ENCODE measurements at regions not wholly inside any gene's neighbourhood (a gene's known extent, or its start where the extent isn't known, plus 50 kb on each side); places are given as distances from the start of the nearest gene placed in this dataset.

DNA sequence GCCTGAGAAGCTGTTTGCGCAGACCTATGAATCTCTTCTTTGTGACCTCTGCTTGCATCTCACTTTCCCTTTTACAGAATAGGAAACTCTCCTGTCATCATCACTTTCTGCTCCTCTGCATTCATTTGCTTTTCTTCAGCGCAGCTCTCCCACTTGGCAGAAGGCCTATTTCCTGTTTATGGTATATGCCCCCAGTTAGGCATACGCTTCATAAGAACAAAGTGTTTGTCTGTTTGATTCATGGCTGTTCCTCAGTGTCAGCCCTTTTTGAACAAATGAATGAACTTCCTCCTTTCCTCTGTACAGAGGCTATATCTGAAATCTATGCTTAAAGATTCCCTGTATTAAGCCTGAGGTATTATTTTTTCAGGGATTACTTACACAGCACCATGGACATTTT is 1216.9 kb upstream of the GBE1 start:
- no peak overlapping the region for H3K4me3 ChIP-seq (ENCODE audit: low read depth, low read length)
- POLR2A ChIA-PET, result no interaction called here
- DNase-seq (ENCODE audit: low read depth, low spot score), result no peak
- CTCF ChIA-PET, result no interaction called here
- TF ChIP-seq, protein P1, sequence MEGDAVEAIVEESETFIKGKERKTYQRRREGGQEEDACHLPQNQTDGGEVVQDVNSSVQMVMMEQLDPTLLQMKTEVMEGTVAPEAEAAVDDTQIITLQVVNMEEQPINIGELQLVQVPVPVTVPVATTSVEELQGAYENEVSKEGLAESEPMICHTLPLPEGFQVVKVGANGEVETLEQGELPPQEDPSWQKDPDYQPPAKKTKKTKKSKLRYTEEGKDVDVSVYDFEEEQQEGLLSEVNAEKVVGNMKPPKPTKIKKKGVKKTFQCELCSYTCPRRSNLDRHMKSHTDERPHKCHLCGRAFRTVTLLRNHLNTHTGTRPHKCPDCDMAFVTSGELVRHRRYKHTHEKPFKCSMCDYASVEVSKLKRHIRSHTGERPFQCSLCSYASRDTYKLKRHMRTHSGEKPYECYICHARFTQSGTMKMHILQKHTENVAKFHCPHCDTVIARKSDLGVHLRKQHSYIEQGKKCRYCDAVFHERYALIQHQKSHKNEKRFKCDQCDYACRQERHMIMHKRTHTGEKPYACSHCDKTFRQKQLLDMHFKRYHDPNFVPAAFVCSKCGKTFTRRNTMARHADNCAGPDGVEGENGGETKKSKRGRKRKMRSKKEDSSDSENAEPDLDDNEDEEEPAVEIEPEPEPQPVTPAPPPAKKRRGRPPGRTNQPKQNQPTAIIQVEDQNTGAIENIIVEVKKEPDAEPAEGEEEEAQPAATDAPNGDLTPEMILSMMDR (IDR thresholded peaks at IDR 0.05; ENCODE audit: insufficient read depth, low read length, missing control alignments), result no peak

DNA sequence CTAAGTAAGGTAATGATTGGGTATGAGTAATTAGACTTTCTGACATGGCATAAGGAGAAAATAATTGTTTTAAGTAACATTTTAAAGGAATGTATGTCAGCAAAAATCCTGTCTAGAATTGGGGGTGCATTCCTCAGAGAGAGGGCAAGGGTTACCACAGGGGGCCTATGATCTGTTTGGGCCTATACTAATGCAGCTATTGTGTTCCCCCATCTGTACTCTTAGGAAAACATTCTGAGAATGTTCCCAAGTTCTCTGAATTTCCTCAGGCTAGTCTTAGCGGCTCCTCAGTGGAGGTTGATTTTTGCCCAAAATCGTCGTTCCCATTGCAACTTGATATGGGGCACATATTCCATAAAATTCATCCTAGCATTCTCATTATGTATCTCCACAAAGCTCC is 1216.4 kb upstream of the GBE1 start:
- no peak overlapping the region for H3K4me3 ChIP-seq (ENCODE audit: low read depth, low read length)
- ChIA-PET POLR2A (no interaction called here), CTCF (no interaction called here)
- DNase-seq (ENCODE audit: low read depth, low spot score), result no peak
- TF ChIP-seq, protein P1 (IDR thresholded peaks at IDR 0.05; ENCODE audit: insufficient read depth, low read length, missing control alignments), result no peak

DNA sequence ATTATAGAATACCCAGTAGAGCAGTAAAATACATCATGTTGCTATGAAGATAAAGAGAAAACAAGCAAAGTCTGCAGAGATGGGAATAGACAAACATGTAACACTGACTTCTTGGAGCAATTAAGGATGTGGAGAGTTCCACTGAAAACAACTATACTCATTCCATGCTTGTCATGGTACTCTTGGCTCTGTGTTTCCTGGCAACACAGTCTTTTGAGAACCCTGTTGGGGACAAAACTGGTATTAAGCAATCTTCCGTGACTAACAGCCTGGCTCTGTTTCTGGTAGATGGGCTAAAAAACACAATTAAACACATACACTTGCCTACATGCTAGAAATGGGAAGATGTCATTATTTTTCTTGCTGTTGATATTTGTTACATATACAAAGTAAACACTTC is 1212.3 kb upstream of the GBE1 start:
- CTCF ChIA-PET, result no interaction called here
- TF ChIP-seq, protein P1 (IDR thresholded peaks at IDR 0.05; ENCODE audit: insufficient read depth, low read length, missing control alignments), result no peak
- no peak overlapping the region for H3K4me3 ChIP-seq (ENCODE audit: low read depth, low read length)
- no peak for DNase-seq (ENCODE audit: low read depth, low spot score)
- POLR2A ChIA-PET, result no interaction called here

DNA sequence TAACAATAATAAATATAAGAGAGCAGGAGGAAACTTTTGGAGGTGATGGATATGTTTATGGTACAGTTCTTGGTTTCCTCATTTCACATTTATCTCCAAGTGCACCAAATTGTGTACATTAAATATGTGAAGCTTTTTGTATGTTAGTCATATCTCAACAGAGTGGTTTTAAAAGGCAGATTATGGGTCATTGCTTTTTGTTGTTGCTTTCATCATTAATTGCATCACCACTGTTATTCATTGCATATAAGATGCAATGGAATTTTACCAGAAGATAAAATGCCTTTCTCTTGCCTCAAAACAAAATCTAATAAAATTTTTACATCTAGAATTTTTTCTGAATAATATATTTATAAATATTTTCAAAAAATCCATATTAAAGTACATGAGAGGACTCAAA is 1198.9 kb upstream of the GBE1 start:
- TF ChIP-seq, protein P1 (IDR thresholded peaks at IDR 0.05; ENCODE audit: insufficient read depth, low read length, missing control alignments), result no peak
- H3K4me3 ChIP-seq (ENCODE audit: low read depth, low read length), result no peak overlapping the region
- ChIA-PET POLR2A (no interaction called here), CTCF (no interaction called here)
- no peak for DNase-seq (ENCODE audit: low read depth, low spot score)

DNA sequence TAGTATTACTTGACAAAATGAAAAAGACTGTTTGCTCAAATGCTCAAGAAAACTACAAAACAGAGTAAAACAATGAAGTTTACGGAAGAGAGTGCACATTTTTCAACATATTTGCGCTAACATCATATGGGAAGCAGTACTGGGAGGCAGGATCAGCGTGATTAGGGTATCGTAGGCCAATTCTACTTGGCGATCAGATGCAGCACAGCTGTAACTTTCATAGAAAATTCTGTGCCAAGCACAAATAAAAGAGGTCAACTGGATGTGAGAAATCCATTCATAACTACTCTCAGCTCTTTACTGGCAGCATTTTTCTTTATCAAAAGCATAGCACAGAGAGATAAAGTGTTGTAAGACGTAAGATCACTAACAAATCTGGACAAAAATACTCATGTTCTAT is 1196.3 kb upstream of the GBE1 start:
- ChIA-PET CTCF (no interaction called here), POLR2A (no interaction called here)
- TF ChIP-seq, protein P1 (IDR thresholded peaks at IDR 0.05; ENCODE audit: insufficient read depth, low read length, missing control alignments), result no peak
- H3K4me3 ChIP-seq (ENCODE audit: low read depth, low read length), result no peak overlapping the region
- DNase-seq (ENCODE audit: low read depth, low spot score), result no peak

DNA sequence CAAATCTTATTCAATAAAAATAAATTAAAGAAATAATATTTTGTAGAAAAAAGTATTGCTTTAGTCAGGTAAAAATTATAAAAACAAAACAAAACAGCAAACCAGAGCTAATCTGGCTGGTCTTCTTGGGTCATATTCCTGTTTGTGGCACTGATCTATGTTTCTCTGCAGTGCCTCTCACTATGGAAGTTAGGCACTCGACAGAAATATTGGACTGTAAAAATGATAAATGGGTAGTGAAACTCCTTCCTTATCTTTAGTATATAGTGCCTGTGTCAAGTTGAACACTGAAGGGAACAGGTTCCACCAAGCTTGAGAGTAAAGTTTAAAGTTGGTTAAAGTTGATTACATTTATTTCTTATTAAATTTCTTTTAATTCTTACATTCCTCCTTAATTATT is 1195.6 kb upstream of the GBE1 start:
- TF ChIP-seq, protein P1 (IDR thresholded peaks at IDR 0.05; ENCODE audit: insufficient read depth, low read length, missing control alignments), result no peak
- POLR2A ChIA-PET, result no interaction called here
- no peak overlapping the region for H3K4me3 ChIP-seq (ENCODE audit: low read depth, low read length)
- no peak for DNase-seq (ENCODE audit: low read depth, low spot score)
- CTCF ChIA-PET, result no interaction called here
